ENCODE measurements at regions not wholly inside any gene's neighbourhood (a gene's known extent, or its start where the extent isn't known, plus 50 kb on each side); places are given as distances from the start of the nearest gene placed in this dataset.
"Not testable (repeated sequence)": the region's sequence is repeated elsewhere in the genome, so short reads cannot be mapped to it uniquely, and the experiment has no call there.

GRCh38 chr2:224650815-224651439, 65.2 kb downstream of the CCDC195 start:
- DNase-seq (ENCODE audit: low spot score): peak; percentile 73

DNA sequence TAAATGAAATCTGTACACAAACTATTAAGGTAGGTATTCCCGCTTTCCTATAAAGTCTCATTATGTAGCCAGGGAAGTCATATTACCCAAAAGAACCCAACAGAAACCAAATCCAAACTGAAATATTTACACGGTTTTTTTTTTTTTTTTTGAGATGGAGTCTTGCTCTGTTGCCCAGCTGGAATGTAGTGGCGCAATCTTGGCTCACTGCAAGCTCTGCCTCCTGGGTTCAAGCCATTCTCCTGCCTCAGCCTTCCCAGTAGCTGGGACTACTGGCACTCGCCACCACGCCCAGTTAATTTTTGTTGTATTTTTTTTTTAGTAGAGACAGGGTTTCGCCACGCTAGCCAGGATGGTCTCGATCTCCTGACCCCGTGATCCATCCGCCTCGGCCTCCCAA, 62.5 kb upstream of the CUL3 start:
- DNase-seq (ENCODE audit: low spot score): not testable (repeated sequence)

DNA sequence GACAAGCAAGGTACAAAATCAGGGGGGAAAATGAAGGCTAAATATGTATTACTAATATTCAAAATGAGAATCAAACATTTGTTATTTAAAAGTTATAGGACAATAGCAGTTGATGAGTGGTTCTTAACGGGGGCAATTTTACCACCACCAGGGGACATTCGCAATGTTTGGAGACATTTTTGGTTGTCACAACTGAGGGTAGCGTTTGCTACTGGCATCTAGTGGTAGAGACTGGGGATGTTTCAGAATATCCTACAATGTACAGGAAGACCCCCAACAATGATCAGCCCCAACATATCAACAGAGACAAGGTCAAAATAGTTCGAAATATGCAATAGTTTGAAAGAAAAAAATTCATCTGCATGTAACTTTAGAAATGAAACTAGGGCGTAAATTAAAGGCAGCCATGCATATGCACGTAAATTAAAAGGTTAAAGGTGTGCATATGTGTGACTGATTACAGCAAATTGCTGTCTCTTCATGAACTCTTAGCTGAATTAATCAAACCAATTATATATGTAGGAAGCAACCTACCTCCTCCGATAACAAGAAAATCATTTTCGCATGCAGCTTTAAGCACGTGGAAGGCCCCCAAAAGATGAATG, 61.2 kb upstream of the CUL3 start:
- peak; percentile 11 for DNase-seq (ENCODE audit: low spot score)

DNA sequence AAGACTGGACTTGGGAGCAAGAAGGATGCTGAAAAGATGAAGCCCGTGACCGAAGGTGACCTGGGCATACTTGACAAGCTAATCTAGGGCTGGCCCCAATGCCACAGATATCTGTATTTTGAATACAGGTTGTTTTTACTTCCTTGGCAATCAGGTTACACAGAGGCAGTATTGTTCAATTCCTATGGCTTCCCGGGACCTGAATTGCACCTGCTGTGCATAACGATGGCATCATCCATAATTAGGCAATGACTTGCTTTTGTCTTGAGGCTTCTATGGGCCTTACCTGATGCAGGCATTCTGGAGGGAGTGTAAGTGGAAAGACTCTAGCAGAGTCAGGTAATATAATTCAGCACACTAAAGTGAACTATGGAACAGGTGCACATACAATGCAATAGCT, 60.6 kb upstream of the CUL3 start:
- DNase-seq (ENCODE audit: low spot score): no peak

- no peak for DNase-seq (ENCODE audit: low spot score)
Measured at GRCh38 chr2:224640679-224641078, 55.5 kb upstream of the CUL3 start.

DNA sequence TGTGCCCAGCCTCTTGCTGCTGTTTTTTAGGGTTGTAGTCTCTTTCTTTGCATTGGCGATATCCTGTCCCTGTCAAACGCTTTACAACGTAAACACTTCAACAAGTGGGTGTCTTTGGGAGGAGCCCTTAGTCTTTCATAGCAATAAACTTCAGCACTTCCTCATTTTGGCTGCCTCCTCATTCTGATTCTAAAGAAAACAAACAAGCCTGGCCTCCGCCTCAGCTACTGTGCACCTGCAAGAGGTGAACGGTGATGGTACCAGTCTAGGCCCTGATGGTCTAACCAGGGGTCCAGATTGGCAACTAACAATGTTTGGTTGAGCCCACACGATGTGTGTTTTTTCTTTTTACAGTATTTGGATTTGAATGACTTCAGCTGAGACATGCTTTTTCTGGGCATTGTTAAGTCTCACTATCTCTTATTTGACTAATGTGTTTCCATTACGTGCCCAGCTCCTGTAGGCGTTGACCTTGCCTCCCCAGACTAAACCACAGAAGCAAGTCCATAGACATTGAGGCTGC, 53.2 kb upstream of the CUL3 start:
- DNase-seq (ENCODE audit: low spot score): no peak
